ENCODE measurements at regions not wholly inside any gene's neighbourhood (a gene's known extent, or its start where the extent isn't known, plus 50 kb on each side); places are given as distances from the start of the nearest gene placed in this dataset.
A peak's percentile ranks its signal among the peaks of the same experiment; 100 is the strongest.

DNA sequence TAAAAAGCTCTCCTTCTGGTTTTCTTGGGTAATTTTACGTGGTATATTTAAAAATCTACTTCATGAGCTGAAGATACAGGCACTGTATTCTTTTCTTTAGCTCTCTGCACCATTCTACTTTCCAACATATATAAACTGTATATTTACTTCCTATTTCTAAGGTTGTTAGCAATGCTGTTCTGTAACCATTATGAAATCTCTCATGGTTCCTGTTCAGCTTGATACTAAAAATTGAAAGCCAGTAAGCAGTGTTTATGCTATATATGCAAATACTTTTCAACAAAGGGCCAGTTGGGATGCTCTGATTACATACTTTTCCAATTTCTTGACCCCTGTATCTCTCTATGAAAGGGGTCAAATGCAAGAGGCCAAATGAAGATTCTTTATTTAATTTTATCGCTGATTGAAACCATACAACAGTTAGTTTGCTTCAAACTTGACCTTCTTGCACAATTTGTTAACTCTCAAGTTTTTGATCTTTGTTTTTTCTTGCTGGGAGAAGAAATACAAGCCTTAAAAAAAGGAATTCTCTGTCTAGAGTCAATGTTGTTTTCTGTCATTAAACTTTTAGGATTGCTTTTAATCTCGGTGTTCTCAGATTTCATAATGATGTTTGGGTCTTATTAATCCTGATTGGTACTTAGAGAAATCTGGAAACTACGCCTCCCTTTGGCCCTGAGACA, 223.2 kb downstream of the PRL start:
- Histone ChIP-seq H3K9me3 (no peaks in the 10 kb centered on the region), H3K27me3 (no peaks in the 10 kb centered on the region), H3K4me3 (no peak overlapping the region), H3K36me3 (no peaks in the 10 kb centered on the region), H3K27ac (peak overlapping the region in 1 of 12 donors; percentile 9), H3K4me1 (peaks cover 0 to 34% (median 18%) of the 10 kb centered on the region in 12 donors)
- no peak for TF ChIP-seq POLR2A (IDR thresholded peaks at IDR 0.05)
- TF ChIP-seq, protein P1, sequence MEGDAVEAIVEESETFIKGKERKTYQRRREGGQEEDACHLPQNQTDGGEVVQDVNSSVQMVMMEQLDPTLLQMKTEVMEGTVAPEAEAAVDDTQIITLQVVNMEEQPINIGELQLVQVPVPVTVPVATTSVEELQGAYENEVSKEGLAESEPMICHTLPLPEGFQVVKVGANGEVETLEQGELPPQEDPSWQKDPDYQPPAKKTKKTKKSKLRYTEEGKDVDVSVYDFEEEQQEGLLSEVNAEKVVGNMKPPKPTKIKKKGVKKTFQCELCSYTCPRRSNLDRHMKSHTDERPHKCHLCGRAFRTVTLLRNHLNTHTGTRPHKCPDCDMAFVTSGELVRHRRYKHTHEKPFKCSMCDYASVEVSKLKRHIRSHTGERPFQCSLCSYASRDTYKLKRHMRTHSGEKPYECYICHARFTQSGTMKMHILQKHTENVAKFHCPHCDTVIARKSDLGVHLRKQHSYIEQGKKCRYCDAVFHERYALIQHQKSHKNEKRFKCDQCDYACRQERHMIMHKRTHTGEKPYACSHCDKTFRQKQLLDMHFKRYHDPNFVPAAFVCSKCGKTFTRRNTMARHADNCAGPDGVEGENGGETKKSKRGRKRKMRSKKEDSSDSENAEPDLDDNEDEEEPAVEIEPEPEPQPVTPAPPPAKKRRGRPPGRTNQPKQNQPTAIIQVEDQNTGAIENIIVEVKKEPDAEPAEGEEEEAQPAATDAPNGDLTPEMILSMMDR (IDR thresholded peaks at IDR 0.05), result no peak
- intact Hi-C loops (cut with DNase I), result loop anchor here in 2 of 10 donors (10.0 kb wide), 1 partner anchor 479 kb away; the partner anchor contains the start of gene SOX4 (in 2 of the 2)
- DNase-seq, result no peak
- WGBS, 4 donors, result 93 to 95% (median 93%) methylated on average over 4 of the region's 4 CpGs
- ATAC-seq, result no peak

DNA sequence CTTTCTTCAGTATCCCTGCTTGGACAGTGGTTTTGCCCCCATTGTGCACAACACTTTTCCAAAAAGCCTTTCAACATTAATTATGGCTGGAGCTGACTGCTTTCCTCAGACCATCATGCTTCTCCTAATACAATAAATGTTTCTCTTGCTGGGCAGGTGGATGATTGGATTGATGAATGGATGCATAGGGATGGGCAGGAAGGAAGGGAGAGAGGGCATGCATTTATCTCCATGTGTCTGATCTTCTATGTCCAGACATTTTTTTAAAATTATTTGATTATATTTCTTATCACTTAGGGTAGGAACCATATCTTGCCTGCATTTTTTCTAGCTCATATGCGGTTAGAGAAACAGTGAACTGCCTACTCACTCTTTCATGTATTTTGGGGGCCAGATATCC, 218.5 kb downstream of the PRL start:
- no peaks in the 10 kb centered on the region for H3K27me3 ChIP-seq
- no peak for ATAC-seq
- no peaks in the 10 kb centered on the region for H3K36me3 ChIP-seq
- no peak for TF ChIP-seq POLR2A (IDR thresholded peaks at IDR 0.05)
- TF ChIP-seq, protein P1 (IDR thresholded peaks at IDR 0.05), result no peak
- no peak overlapping the region for H3K27ac ChIP-seq
- intact Hi-C loops (cut with DNase I), result loop anchor here in 2 of 10 donors (10.0 kb wide), 1 partner anchor 483 kb away; the partner anchor contains the start of gene SOX4 (in 2 of the 2)
- peaks cover 0 to 7% (median 0%) of the 10 kb centered on the region in 12 donors for H3K4me1 ChIP-seq
- no peak for DNase-seq
- no peak overlapping the region for H3K4me3 ChIP-seq
- no peaks in the 10 kb centered on the region for H3K9me3 ChIP-seq
- 94 to 99% (median 96%) methylated on average over 1 of the region's 1 CpG for WGBS, 4 donors

DNA sequence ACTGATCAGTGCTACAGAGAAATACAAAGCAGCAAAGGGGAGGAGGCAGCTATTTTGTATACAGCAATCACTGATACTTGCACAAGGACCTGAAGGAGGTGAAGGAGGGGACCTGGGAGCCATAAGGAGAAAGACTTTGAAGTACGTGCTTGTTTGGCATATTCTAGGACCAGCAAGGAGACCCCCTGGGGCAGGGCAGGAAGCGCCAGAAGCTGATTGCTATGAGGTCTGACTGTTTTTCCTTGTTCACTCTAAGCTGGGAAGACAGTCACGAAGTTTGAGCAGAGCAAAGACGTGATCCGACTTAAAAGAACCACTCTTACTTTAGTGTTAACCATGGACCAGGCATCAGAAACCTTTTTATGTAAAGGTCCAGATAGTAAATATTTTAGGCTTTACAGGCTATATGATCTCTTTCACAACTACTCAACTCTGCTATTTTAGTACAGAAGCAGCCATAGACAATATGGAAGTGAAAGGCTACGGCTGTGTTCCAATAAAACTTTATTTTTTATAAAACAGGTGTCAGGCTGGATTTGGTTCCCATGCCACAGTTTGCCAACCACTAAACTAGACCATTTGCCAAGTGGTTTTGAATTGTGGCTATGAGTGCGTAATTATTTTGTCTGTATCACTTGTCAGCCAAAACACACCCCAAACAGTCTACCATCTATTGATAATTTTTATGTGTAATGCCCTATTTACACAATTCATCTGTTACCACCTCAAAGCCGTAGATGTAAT, 217.9 kb downstream of the PRL start:
- TF ChIP-seq, protein P1 (IDR thresholded peaks at IDR 0.05), result no peak
- TF ChIP-seq POLR2A (IDR thresholded peaks at IDR 0.05), result no peak
- Histone ChIP-seq H3K27me3 (no peaks in the 10 kb centered on the region), H3K4me3 (no peak overlapping the region), H3K27ac (peak overlapping the region in 1 of 12 donors; percentile 22), H3K9me3 (no peaks in the 10 kb centered on the region), H3K4me1 (peaks cover 0 to under 1% (median 0%) of the 10 kb centered on the region in 12 donors), H3K36me3 (no peaks in the 10 kb centered on the region)
- ATAC-seq (no peak), DNase-seq (no peak)
- intact Hi-C loops (cut with DNase I), result loop anchor here in 2 of 10 donors (10.0 kb wide), 1 partner anchor 484 kb away; the partner anchor contains the start of gene SOX4 (in 2 of the 2)
- WGBS, 4 donors, result 82 to 94% (median 88%) methylated on average over 8 of the region's 8 CpGs

DNA sequence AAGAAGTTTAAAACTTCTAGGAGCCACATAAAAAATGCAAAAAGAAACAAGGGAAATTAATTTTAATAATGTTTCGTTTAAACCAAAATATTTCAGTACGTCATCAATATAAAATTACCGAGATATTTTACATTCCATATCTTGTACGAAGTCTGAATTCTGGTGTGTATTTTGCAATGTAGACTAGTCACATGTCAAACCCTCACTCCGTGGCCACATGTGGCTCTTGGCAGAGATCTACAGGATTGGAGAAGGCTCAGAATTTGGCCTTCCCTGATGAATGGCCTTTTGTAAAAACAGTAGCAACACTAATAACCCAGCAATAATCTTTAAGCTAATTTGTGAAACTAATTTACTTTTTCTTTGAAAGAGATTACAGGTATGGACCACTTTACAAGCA, 217.1 kb downstream of the PRL start:
- DNase-seq (peak in 1 of 5 donors; percentile 31), ATAC-seq (peak in 1 of 4 donors; percentile 69)
- 71 to 85% (median 76%) methylated on average over 5 of the region's 5 CpGs for WGBS, 4 donors
- Histone ChIP-seq H3K27me3 (no peaks in the 10 kb centered on the region), H3K9me3 (no peaks in the 10 kb centered on the region), H3K4me3 (no peak overlapping the region), H3K4me1 (no peaks in the 10 kb centered on the region), H3K27ac (no peak overlapping the region), H3K36me3 (no peaks in the 10 kb centered on the region)
- intact Hi-C loops (cut with DNase I), result loop anchor here in 2 of 10 donors (10.0 kb wide), 1 partner anchor 485 kb away; the partner anchor contains the start of gene SOX4 (in 2 of the 2)
- TF ChIP-seq, protein P1 (IDR thresholded peaks at IDR 0.05), result no peak

Data from heart left ventricle (tissue), 16 donors.